ENCODE measurements at regions not wholly inside any gene's neighbourhood (a gene's known extent, or its start where the extent isn't known, plus 50 kb on each side); places are given as distances from the start of the nearest gene placed in this dataset.

DNA sequence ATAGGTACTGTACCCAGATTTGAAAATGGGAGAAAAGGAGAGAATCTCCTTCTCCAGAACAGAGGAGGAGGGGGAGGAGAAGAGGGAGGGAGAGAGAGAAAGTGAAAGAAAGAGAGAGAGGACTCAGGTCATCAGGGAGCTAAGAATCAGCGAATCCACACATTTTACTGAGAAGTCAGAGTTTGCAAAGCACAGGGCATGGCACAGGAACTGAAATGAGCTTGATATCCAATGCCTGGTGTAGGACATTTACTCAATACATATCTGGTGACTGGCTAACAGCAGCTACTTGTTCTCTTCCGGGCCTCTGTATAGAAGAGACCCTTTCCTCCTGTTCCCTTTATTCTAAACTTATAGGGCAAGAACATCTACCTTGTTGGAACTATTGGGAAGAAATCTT lies 375.1 kb downstream of the KLF5 start:
- no peak for TF ChIP-seq POLR2A (IDR thresholded peaks at IDR 0.05; ENCODE audit: low read length)
- TF ChIP-seq GATA1 (IDR thresholded peaks at IDR 0.05; ENCODE audit: low read depth, low read length) = no peak
